ENCODE measurements at regions not wholly inside any gene's neighbourhood (a gene's known extent, or its start where the extent isn't known, plus 50 kb on each side); places are given as distances from the start of the nearest gene placed in this dataset.

- TF ChIP-seq CTCF (conservative IDR thresholded peaks at IDR 0.05; ENCODE audit: low read depth), result no peak
- no peak for DNase-seq (ENCODE audit: low spot score)
- no peak overlapping the region for H3K27ac ChIP-seq
- ChIA-PET CTCF (no interaction called here), POLR2A (ENCODE audit: low non-redundant PET) (no interaction called here)
Observed at GRCh38 chr11:131042041-131042390, 125.7 kb upstream of the SNX19 start.

- TF ChIP-seq CTCF (conservative IDR thresholded peaks at IDR 0.05; ENCODE audit: low read depth), result no peak
- DNase-seq (ENCODE audit: low spot score), result no peak
- ChIA-PET CTCF (interaction anchor here (0.7 kb wide), 1 partner anchor 648 kb away, joined by 4 read pairs; no protein-coding TSS in a partner anchor), POLR2A (ENCODE audit: low non-redundant PET) (no interaction called here)
- no peak overlapping the region for H3K27ac ChIP-seq
Observed at GRCh38 chr11:131043251-131043650, 127.0 kb upstream of the SNX19 start.

- no peak for TF ChIP-seq CTCF (conservative IDR thresholded peaks at IDR 0.05; ENCODE audit: low read depth)
- no peak for DNase-seq (ENCODE audit: low spot score)
- ChIA-PET CTCF (interaction anchor here (0.7 kb wide), 1 partner anchor 48 kb away, joined by 3 read pairs; no protein-coding TSS in a partner anchor), POLR2A (ENCODE audit: low non-redundant PET) (no interaction called here)
- H3K27ac ChIP-seq, result no peak overlapping the region
Observed at GRCh38 chr11:131044851-131045250, 128.6 kb upstream of the SNX19 start.

- ChIA-PET POLR2A (ENCODE audit: low non-redundant PET) (no interaction called here), CTCF (interaction anchor here (0.7 to 1.0 kb wide), 2 partner anchors 12 to 635 kb away, joined by 3 read pairs; no protein-coding TSS in a partner anchor)
- TF ChIP-seq CTCF (conservative IDR thresholded peaks at IDR 0.05; ENCODE audit: low read depth), result no peak
- H3K27ac ChIP-seq, result no peak overlapping the region
- no peak for DNase-seq (ENCODE audit: low spot score)
Observed at GRCh38 chr11:131052367-131052766, 136.1 kb upstream of the SNX19 start.

- no peak for DNase-seq (ENCODE audit: low spot score)
- H3K27ac ChIP-seq, result no peak overlapping the region
- ChIA-PET POLR2A (ENCODE audit: low non-redundant PET) (no interaction called here), CTCF (interaction anchor here (0.7 kb wide), 1 partner anchor 639 kb away, joined by 3 read pairs; no protein-coding TSS in a partner anchor)
- no peak for TF ChIP-seq CTCF (conservative IDR thresholded peaks at IDR 0.05; ENCODE audit: low read depth)
Observed at GRCh38 chr11:131056036-131056435, 139.8 kb upstream of the SNX19 start.

GRCh38 chr11:131063638-131064037, 147.4 kb upstream of the SNX19 start:
- TF ChIP-seq CTCF (conservative IDR thresholded peaks at IDR 0.05; ENCODE audit: low read depth), result no peak
- POLR2A ChIA-PET (ENCODE audit: low non-redundant PET), result interaction anchor here (0.6 kb wide), 1 partner anchor 533 kb away, joined by 3 read pairs; no protein-coding TSS in a partner anchor
- H3K27ac ChIP-seq, result no peak overlapping the region
- CTCF ChIA-PET, result interaction anchor here (0.6 to 1.8 kb wide), 4 partner anchors 16 to 611 kb away, joined by 3 to 7 read pairs (median 4); no protein-coding TSS in a partner anchor
- DNase-seq (ENCODE audit: low spot score), result no peak

Data from RWPE1 (cell line).